ENCODE measurements at regions not wholly inside any gene's neighbourhood (a gene's known extent, or its start where the extent isn't known, plus 50 kb on each side); places are given as distances from the start of the nearest gene placed in this dataset.
A peak's percentile ranks its signal among the peaks of the same experiment; 100 is the strongest.

GRCh38 chr4:1492142-1492457 is 85.9 kb upstream of the NKX1-1 start:
- TF ChIP-seq YY1 (IDR thresholded peaks at IDR 0.05; ENCODE audit: insufficient read depth, insufficient read length) (no peak), SUZ12 (IDR thresholded peaks at IDR 0.05; ENCODE audit: extremely low read depth, insufficient read depth, insufficient read length) (no peak), ZNF274 (IDR thresholded peaks at IDR 0.05; ENCODE audit: low read depth, low read length) (no peak)
- no peaks in the 10 kb centered on the region for H3K9me3 ChIP-seq (ENCODE audit: insufficient read depth, low read length)

GRCh38 chr4:1491328-1492141 is 85.3 kb upstream of the NKX1-1 start:
- TF ChIP-seq YY1 (IDR thresholded peaks at IDR 0.05; ENCODE audit: insufficient read depth, insufficient read length) (no peak), SUZ12 (IDR thresholded peaks at IDR 0.05; ENCODE audit: extremely low read depth, insufficient read depth, insufficient read length) (no peak), ZNF274 (IDR thresholded peaks at IDR 0.05; ENCODE audit: low read depth, low read length) (no peak)
- H3K36me3 ChIP-seq (ENCODE audit: insufficient read depth, insufficient read length, low read length) = no peaks in the 10 kb centered on the region
- peaks cover 1% of the 10 kb centered on the region for H3K4me1 ChIP-seq (ENCODE audit: insufficient read depth, insufficient read length)
- peaks cover 34% of the 10 kb centered on the region for H3K27me3 ChIP-seq (ENCODE audit: insufficient read depth, insufficient read length)
- no peak overlapping the region for H3K4me3 ChIP-seq (ENCODE audit: insufficient read length, low read depth)
- H3K9ac ChIP-seq (ENCODE audit: insufficient read length, low read depth) = no peak overlapping the region
- DNase-seq (ENCODE audit: low read depth, low spot score) = no peak
- H3K9me3 ChIP-seq (ENCODE audit: insufficient read depth, low read length) = no peaks in the 10 kb centered on the region

More at GRCh38 chr4:1492142-1492457, 85.9 kb upstream of the NKX1-1 start:
- H3K27me3 ChIP-seq (ENCODE audit: insufficient read depth, insufficient read length) = peaks cover 37% of the 10 kb centered on the region
- DNase-seq (ENCODE audit: low read depth, low spot score) = no peak
- no peak overlapping the region for H3K4me3 ChIP-seq (ENCODE audit: insufficient read length, low read depth)
- no peaks in the 10 kb centered on the region for H3K36me3 ChIP-seq (ENCODE audit: insufficient read depth, insufficient read length, low read length)
- no peak overlapping the region for H3K9ac ChIP-seq (ENCODE audit: insufficient read length, low read depth)
- peaks cover 1% of the 10 kb centered on the region for H3K4me1 ChIP-seq (ENCODE audit: insufficient read depth, insufficient read length)

GRCh38 chr4:1490654-1491327 is 84.5 kb upstream of the NKX1-1 start:
- Histone ChIP-seq H3K9ac (ENCODE audit: insufficient read length, low read depth) (peak overlapping the region; percentile 21), H3K4me1 (ENCODE audit: insufficient read depth, insufficient read length) (peaks cover 1% of the 10 kb centered on the region), H3K9me3 (ENCODE audit: insufficient read depth, low read length) (peaks cover 7% of the 10 kb centered on the region; the same call in 1 of the 2 replicates), H3K27me3 (ENCODE audit: insufficient read depth, insufficient read length) (peaks cover 37% of the 10 kb centered on the region), H3K36me3 (ENCODE audit: insufficient read depth, insufficient read length, low read length) (no peaks in the 10 kb centered on the region), H3K4me3 (ENCODE audit: insufficient read length, low read depth) (no peak overlapping the region)
- DNase-seq (ENCODE audit: low read depth, low spot score) = no peak
- no peak for TF ChIP-seq YY1 (IDR thresholded peaks at IDR 0.05; ENCODE audit: insufficient read depth, insufficient read length)
- no peak for TF ChIP-seq SUZ12 (IDR thresholded peaks at IDR 0.05; ENCODE audit: extremely low read depth, insufficient read depth, insufficient read length)
- no peak for TF ChIP-seq ZNF274 (IDR thresholded peaks at IDR 0.05; ENCODE audit: low read depth, low read length)

GRCh38 chr4:1490011-1490653 is 83.9 kb upstream of the NKX1-1 start:
- no peak for TF ChIP-seq YY1 (IDR thresholded peaks at IDR 0.05; ENCODE audit: insufficient read depth, insufficient read length)
- no peak for TF ChIP-seq ZNF274 (IDR thresholded peaks at IDR 0.05; ENCODE audit: low read depth, low read length)
- TF ChIP-seq SUZ12 (IDR thresholded peaks at IDR 0.05; ENCODE audit: extremely low read depth, insufficient read depth, insufficient read length) = no peak
- H3K27me3 ChIP-seq (ENCODE audit: insufficient read depth, insufficient read length) = peaks cover 39% of the 10 kb centered on the region

GRCh38 chr4:1489639-1489995 is 83.4 kb upstream of the NKX1-1 start:
- Histone ChIP-seq H3K9ac (ENCODE audit: insufficient read length, low read depth) (no peak overlapping the region), H3K36me3 (ENCODE audit: insufficient read depth, insufficient read length, low read length) (no peaks in the 10 kb centered on the region), H3K4me3 (ENCODE audit: insufficient read length, low read depth) (no peak overlapping the region), H3K27me3 (ENCODE audit: insufficient read depth, insufficient read length) (peaks cover 44% of the 10 kb centered on the region), H3K4me1 (ENCODE audit: insufficient read depth, insufficient read length) (peaks cover 1% of the 10 kb centered on the region), H3K9me3 (ENCODE audit: insufficient read depth, low read length) (peaks cover 18% of the 10 kb centered on the region)
- TF ChIP-seq YY1 (IDR thresholded peaks at IDR 0.05; ENCODE audit: insufficient read depth, insufficient read length) (no peak), ZNF274 (IDR thresholded peaks at IDR 0.05; ENCODE audit: low read depth, low read length) (no peak), SUZ12 (IDR thresholded peaks at IDR 0.05; ENCODE audit: extremely low read depth, insufficient read depth, insufficient read length) (no peak)
- DNase-seq (ENCODE audit: low read depth, low spot score) = no peak

More at GRCh38 chr4:1490011-1490653, 83.9 kb upstream of the NKX1-1 start:
- Histone ChIP-seq H3K9me3 (ENCODE audit: insufficient read depth, low read length) (peaks cover 14% of the 10 kb centered on the region), H3K4me1 (ENCODE audit: insufficient read depth, insufficient read length) (peaks cover 1% of the 10 kb centered on the region), H3K9ac (ENCODE audit: insufficient read length, low read depth) (no peak overlapping the region), H3K4me3 (ENCODE audit: insufficient read length, low read depth) (no peak overlapping the region), H3K36me3 (ENCODE audit: insufficient read depth, insufficient read length, low read length) (no peaks in the 10 kb centered on the region)
- DNase-seq (ENCODE audit: low read depth, low spot score) = no peak

- Histone ChIP-seq H3K9ac (ENCODE audit: insufficient read length, low read depth) (no peak overlapping the region), H3K4me3 (ENCODE audit: insufficient read length, low read depth) (no peak overlapping the region), H3K36me3 (ENCODE audit: insufficient read depth, insufficient read length, low read length) (no peaks in the 10 kb centered on the region), H3K4me1 (ENCODE audit: insufficient read depth, insufficient read length) (peaks cover 1% of the 10 kb centered on the region), H3K27me3 (ENCODE audit: insufficient read depth, insufficient read length) (peaks cover 49% of the 10 kb centered on the region), H3K9me3 (ENCODE audit: insufficient read depth, low read length) (peaks cover 24% of the 10 kb centered on the region)
- TF ChIP-seq SUZ12 (IDR thresholded peaks at IDR 0.05; ENCODE audit: extremely low read depth, insufficient read depth, insufficient read length) (no peak), ZNF274 (IDR thresholded peaks at IDR 0.05; ENCODE audit: low read depth, low read length) (no peak), YY1 (IDR thresholded peaks at IDR 0.05; ENCODE audit: insufficient read depth, insufficient read length) (no peak)
- no peak for DNase-seq (ENCODE audit: low read depth, low spot score)
Observed at GRCh38 chr4:1488831-1489638, 82.8 kb upstream of the NKX1-1 start.
